ENCODE measurements at regions not wholly inside any gene's neighbourhood (a gene's known extent, or its start where the extent isn't known, plus 50 kb on each side); places are given as distances from the start of the nearest gene placed in this dataset.

GRCh38 chr2:190794790-190795189 lies 85.8 kb upstream of the GLS start:
- Histone ChIP-seq H3K36me3 (ENCODE audit: control insufficient read depth, insufficient read depth, low read length) (no peaks in the 10 kb centered on the region), H3K9me3 (ENCODE audit: control insufficient read depth, low read length) (no peaks in the 10 kb centered on the region), H3K4me3 (ENCODE audit: extremely low read depth, insufficient read depth, low read length, poor library complexity, severe bottlenecking) (no peak overlapping the region), H3K4me1 (ENCODE audit: control insufficient read depth, insufficient read depth, low read length, poor library complexity, severe bottlenecking) (peaks cover 21% of the 10 kb centered on the region), H3K27ac (ENCODE audit: low read depth, low read length, severe bottlenecking) (no peak overlapping the region)

GRCh38 chr2:190795686-190796085 lies 84.9 kb upstream of the GLS start:
- Histone ChIP-seq H3K36me3 (ENCODE audit: control insufficient read depth, insufficient read depth, low read length) (no peaks in the 10 kb centered on the region), H3K4me3 (ENCODE audit: extremely low read depth, insufficient read depth, low read length, poor library complexity, severe bottlenecking) (no peak overlapping the region), H3K27ac (ENCODE audit: low read depth, low read length, severe bottlenecking) (no peak overlapping the region), H3K4me1 (ENCODE audit: control insufficient read depth, insufficient read depth, low read length, poor library complexity, severe bottlenecking) (peaks cover 12% of the 10 kb centered on the region), H3K9me3 (ENCODE audit: control insufficient read depth, low read length) (no peaks in the 10 kb centered on the region)

GRCh38 chr2:190799999-190800398 lies 80.6 kb upstream of the GLS start:
- no peaks in the 10 kb centered on the region for H3K36me3 ChIP-seq (ENCODE audit: control insufficient read depth, insufficient read depth, low read length)
- H3K27ac ChIP-seq (ENCODE audit: low read depth, low read length, severe bottlenecking), result no peak overlapping the region
- H3K4me1 ChIP-seq (ENCODE audit: control insufficient read depth, insufficient read depth, low read length, poor library complexity, severe bottlenecking), result no peaks in the 10 kb centered on the region
- H3K9me3 ChIP-seq (ENCODE audit: control insufficient read depth, low read length), result no peaks in the 10 kb centered on the region
- H3K4me3 ChIP-seq (ENCODE audit: extremely low read depth, insufficient read depth, low read length, poor library complexity, severe bottlenecking), result no peak overlapping the region

GRCh38 chr2:190800528-190800927 lies 80.1 kb upstream of the GLS start:
- Histone ChIP-seq H3K36me3 (ENCODE audit: control insufficient read depth, insufficient read depth, low read length) (no peaks in the 10 kb centered on the region), H3K9me3 (ENCODE audit: control insufficient read depth, low read length) (no peaks in the 10 kb centered on the region), H3K27ac (ENCODE audit: low read depth, low read length, severe bottlenecking) (no peak overlapping the region), H3K4me3 (ENCODE audit: extremely low read depth, insufficient read depth, low read length, poor library complexity, severe bottlenecking) (no peak overlapping the region), H3K4me1 (ENCODE audit: control insufficient read depth, insufficient read depth, low read length, poor library complexity, severe bottlenecking) (no peaks in the 10 kb centered on the region)
- WGBS, 2 experiments (ENCODE audit: insufficient coverage in 2 of 2), result no CpG with 5 or more reads among the region's 1 CpG

GRCh38 chr2:190802129-190802528 lies 78.5 kb upstream of the GLS start:
- WGBS, 2 experiments (ENCODE audit: insufficient coverage in 2 of 2), result 80 to 100% methylated on average over 1 to 2 of the region's 3 CpGs
- H3K4me1 ChIP-seq (ENCODE audit: control insufficient read depth, insufficient read depth, low read length, poor library complexity, severe bottlenecking), result no peaks in the 10 kb centered on the region
- no peaks in the 10 kb centered on the region for H3K9me3 ChIP-seq (ENCODE audit: control insufficient read depth, low read length)
- H3K4me3 ChIP-seq (ENCODE audit: extremely low read depth, insufficient read depth, low read length, poor library complexity, severe bottlenecking), result no peak overlapping the region
- no peak overlapping the region for H3K27ac ChIP-seq (ENCODE audit: low read depth, low read length, severe bottlenecking)
- no peaks in the 10 kb centered on the region for H3K36me3 ChIP-seq (ENCODE audit: control insufficient read depth, insufficient read depth, low read length)

- no peak overlapping the region for H3K27ac ChIP-seq (ENCODE audit: low read depth, low read length, severe bottlenecking)
- H3K36me3 ChIP-seq (ENCODE audit: control insufficient read depth, insufficient read depth, low read length), result no peaks in the 10 kb centered on the region
- no peak overlapping the region for H3K4me3 ChIP-seq (ENCODE audit: extremely low read depth, insufficient read depth, low read length, poor library complexity, severe bottlenecking)
- no peaks in the 10 kb centered on the region for H3K9me3 ChIP-seq (ENCODE audit: control insufficient read depth, low read length)
- WGBS, 2 experiments (ENCODE audit: insufficient coverage in 2 of 2), result no CpG with 5 or more reads among the region's 1 CpG
- no peaks in the 10 kb centered on the region for H3K4me1 ChIP-seq (ENCODE audit: control insufficient read depth, insufficient read depth, low read length, poor library complexity, severe bottlenecking)
These were observed 77.9 kb upstream of the GLS start for GRCh38 chr2:190802626-190803209.

- 67 to 100% methylated on average over 1 of the region's 5 CpGs for WGBS, 2 experiments (ENCODE audit: insufficient coverage in 2 of 2)
- no peak overlapping the region for H3K4me3 ChIP-seq (ENCODE audit: extremely low read depth, insufficient read depth, low read length, poor library complexity, severe bottlenecking)
- no peaks in the 10 kb centered on the region for H3K9me3 ChIP-seq (ENCODE audit: control insufficient read depth, low read length)
- no peaks in the 10 kb centered on the region for H3K36me3 ChIP-seq (ENCODE audit: control insufficient read depth, insufficient read depth, low read length)
- no peak overlapping the region for H3K27ac ChIP-seq (ENCODE audit: low read depth, low read length, severe bottlenecking)
- no peaks in the 10 kb centered on the region for H3K4me1 ChIP-seq (ENCODE audit: control insufficient read depth, insufficient read depth, low read length, poor library complexity, severe bottlenecking)
These were observed 76.3 kb upstream of the GLS start for GRCh38 chr2:190804182-190804795.

DNA sequence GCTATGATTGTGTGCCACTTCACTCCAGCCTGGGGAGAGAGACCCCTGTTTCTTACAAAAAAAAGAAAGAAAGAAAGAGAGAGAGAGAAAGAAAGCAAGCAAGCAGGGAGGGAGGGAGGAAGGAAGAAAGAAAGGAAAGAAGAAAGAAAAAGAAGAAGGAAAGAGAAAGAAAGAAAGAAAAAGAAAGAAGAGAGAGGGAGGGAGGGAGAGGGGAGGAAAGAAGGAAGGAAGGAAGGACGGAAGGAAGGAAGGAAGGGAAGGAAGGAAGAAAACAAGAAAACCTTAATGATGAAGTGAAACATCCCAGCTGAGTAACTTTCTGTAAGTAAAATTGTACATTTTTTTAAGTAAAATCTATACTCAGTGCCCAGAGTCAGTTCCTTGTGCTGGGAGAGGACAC lies 75.5 kb upstream of the GLS start:
- H3K36me3 ChIP-seq (ENCODE audit: control insufficient read depth, insufficient read depth, low read length), result no peaks in the 10 kb centered on the region
- no peak overlapping the region for H3K4me3 ChIP-seq (ENCODE audit: extremely low read depth, insufficient read depth, low read length, poor library complexity, severe bottlenecking)
- peaks cover 1% of the 10 kb centered on the region for H3K4me1 ChIP-seq (ENCODE audit: control insufficient read depth, insufficient read depth, low read length, poor library complexity, severe bottlenecking)
- H3K27ac ChIP-seq (ENCODE audit: low read depth, low read length, severe bottlenecking), result no peak overlapping the region
- H3K9me3 ChIP-seq (ENCODE audit: control insufficient read depth, low read length), result no peaks in the 10 kb centered on the region
- WGBS, 2 experiments (ENCODE audit: insufficient coverage in 2 of 2), result 88 to 100% methylated on average over 1 of the region's 1 CpG

GRCh38 chr2:190805843-190806242 lies 74.8 kb upstream of the GLS start:
- no peak overlapping the region for H3K4me3 ChIP-seq (ENCODE audit: extremely low read depth, insufficient read depth, low read length, poor library complexity, severe bottlenecking)
- no peaks in the 10 kb centered on the region for H3K36me3 ChIP-seq (ENCODE audit: control insufficient read depth, insufficient read depth, low read length)
- 83 to 95% methylated on average over 1 to 2 of the region's 3 CpGs for WGBS, 2 experiments (ENCODE audit: insufficient coverage in 2 of 2)
- H3K27ac ChIP-seq (ENCODE audit: low read depth, low read length, severe bottlenecking), result no peak overlapping the region
- H3K9me3 ChIP-seq (ENCODE audit: control insufficient read depth, low read length), result no peaks in the 10 kb centered on the region
- H3K4me1 ChIP-seq (ENCODE audit: control insufficient read depth, insufficient read depth, low read length, poor library complexity, severe bottlenecking), result peaks cover 5% of the 10 kb centered on the region

GRCh38 chr2:190807886-190808285 lies 72.7 kb upstream of the GLS start:
- Histone ChIP-seq H3K9me3 (ENCODE audit: control insufficient read depth, low read length) (no peaks in the 10 kb centered on the region), H3K4me3 (ENCODE audit: extremely low read depth, insufficient read depth, low read length, poor library complexity, severe bottlenecking) (no peak overlapping the region), H3K27ac (ENCODE audit: low read depth, low read length, severe bottlenecking) (no peak overlapping the region), H3K36me3 (ENCODE audit: control insufficient read depth, insufficient read depth, low read length) (no peaks in the 10 kb centered on the region), H3K4me1 (ENCODE audit: control insufficient read depth, insufficient read depth, low read length, poor library complexity, severe bottlenecking) (peaks cover 5% of the 10 kb centered on the region)
- 100% methylated on average over 1 of the region's 2 CpGs; no CpG with 5 or more reads in 1 of the 2 experiments for WGBS, 2 experiments (ENCODE audit: insufficient coverage in 2 of 2)

DNA sequence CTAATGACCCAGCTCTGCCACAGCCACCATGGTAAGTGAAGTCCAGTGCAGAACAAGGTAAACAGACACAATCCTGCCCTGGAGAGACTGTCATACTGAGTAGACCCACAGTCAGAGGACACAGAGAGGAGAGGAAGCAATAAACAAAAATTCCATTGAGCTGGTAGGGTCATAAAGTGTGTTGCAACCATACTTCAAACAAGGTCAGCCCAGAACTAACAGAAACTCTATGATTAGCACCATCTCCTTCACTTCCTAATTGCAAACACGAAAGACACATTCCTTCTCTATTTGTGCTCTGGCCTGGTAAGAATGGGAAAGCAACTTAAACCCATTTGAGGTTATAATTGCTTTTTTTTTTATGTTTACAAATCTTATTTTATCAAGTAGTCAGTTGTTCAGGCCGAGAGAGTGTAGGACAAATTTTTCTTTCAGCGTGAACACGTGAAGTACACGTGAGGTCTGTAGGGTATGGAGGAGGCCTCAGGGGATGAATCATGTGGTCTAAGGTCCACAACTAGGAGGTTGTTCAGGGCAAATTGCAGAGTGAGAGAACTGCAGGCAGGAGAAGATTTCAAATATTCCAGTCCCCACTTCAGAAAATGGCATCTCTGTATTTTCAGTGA lies 71.4 kb upstream of the GLS start:
- H3K9me3 ChIP-seq (ENCODE audit: control insufficient read depth, low read length), result no peaks in the 10 kb centered on the region
- peaks cover 5% of the 10 kb centered on the region for H3K4me1 ChIP-seq (ENCODE audit: control insufficient read depth, insufficient read depth, low read length, poor library complexity, severe bottlenecking)
- WGBS, 2 experiments (ENCODE audit: insufficient coverage in 2 of 2), result 97 to 98% methylated on average over 4 to 5 of the region's 5 CpGs
- no peak overlapping the region for H3K4me3 ChIP-seq (ENCODE audit: extremely low read depth, insufficient read depth, low read length, poor library complexity, severe bottlenecking)
- H3K36me3 ChIP-seq (ENCODE audit: control insufficient read depth, insufficient read depth, low read length), result no peaks in the 10 kb centered on the region
- peak overlapping the region; percentile 30 for H3K27ac ChIP-seq (ENCODE audit: low read depth, low read length, severe bottlenecking)

Data from mesodermal cell (in vitro differentiated cells).